ENCODE measurements at regions not wholly inside any gene's neighbourhood (a gene's known extent, or its start where the extent isn't known, plus 50 kb on each side); places are given as distances from the start of the nearest gene placed in this dataset.

GRCh38 chr2:45332567-45332966 is 278.5 kb downstream of the SRBD1 start:
- TF ChIP-seq, protein P1, sequence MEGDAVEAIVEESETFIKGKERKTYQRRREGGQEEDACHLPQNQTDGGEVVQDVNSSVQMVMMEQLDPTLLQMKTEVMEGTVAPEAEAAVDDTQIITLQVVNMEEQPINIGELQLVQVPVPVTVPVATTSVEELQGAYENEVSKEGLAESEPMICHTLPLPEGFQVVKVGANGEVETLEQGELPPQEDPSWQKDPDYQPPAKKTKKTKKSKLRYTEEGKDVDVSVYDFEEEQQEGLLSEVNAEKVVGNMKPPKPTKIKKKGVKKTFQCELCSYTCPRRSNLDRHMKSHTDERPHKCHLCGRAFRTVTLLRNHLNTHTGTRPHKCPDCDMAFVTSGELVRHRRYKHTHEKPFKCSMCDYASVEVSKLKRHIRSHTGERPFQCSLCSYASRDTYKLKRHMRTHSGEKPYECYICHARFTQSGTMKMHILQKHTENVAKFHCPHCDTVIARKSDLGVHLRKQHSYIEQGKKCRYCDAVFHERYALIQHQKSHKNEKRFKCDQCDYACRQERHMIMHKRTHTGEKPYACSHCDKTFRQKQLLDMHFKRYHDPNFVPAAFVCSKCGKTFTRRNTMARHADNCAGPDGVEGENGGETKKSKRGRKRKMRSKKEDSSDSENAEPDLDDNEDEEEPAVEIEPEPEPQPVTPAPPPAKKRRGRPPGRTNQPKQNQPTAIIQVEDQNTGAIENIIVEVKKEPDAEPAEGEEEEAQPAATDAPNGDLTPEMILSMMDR (IDR thresholded peaks at IDR 0.05): no peak
- no peak for TF ChIP-seq POLR2A (IDR thresholded peaks at IDR 0.05)

Measured in body of pancreas (tissue), 4 donors.